Panc1 (cell line): ENCODE measurements at regions not wholly inside any gene's neighbourhood (a gene's known extent, or its start where the extent isn't known, plus 50 kb on each side); places are given as distances from the start of the nearest gene placed in this dataset.

Source experiments
- CTCF ChIP-seq: fragments of 450-650 bp; IDR thresholded peaks from 2 replicates; pipeline ENCODE4 v1.5.1; 2017; ENCODE audit warnings: mild to moderate bottlenecking
- POLR2AphosphoS5 ChIP-seq: IDR thresholded peaks from 2 replicates; pipeline ENCODE4 v1.6.1; 2012; ENCODE audit warnings: mild to moderate bottlenecking, low read depth, low read length, moderate library complexity
- SIN3A ChIP-seq: IDR thresholded peaks from 2 replicates; pipeline ENCODE4 v1.6.1; 2012; ENCODE audit warnings: low read depth, mild to moderate bottlenecking, low read length, moderate library complexity, borderline replicate concordance; ENCODE audit not compliant: insufficient read depth
- TCF7L2 ChIP-seq: IDR thresholded peaks from 2 replicates; pipeline ENCODE4 v1.6.1; 2011; ENCODE audit warnings: mild to moderate bottlenecking, low read depth, low read length, inconsistent platforms
- TF ChIP-seq, protein P1 (sequence below), 2 experiments: IDR thresholded peaks; 2 replicates each; pipeline ENCODE4 v1.6.1; 2011 to 2012; ENCODE audit warnings: low read depth in 2 of 2, control low read depth in 1 of 2, low read length in 1 of 2, mild to moderate bottlenecking in 1 of 2, moderate library complexity in 1 of 2; ENCODE audit not compliant: insufficient read depth in 1 of 2

DNA sequence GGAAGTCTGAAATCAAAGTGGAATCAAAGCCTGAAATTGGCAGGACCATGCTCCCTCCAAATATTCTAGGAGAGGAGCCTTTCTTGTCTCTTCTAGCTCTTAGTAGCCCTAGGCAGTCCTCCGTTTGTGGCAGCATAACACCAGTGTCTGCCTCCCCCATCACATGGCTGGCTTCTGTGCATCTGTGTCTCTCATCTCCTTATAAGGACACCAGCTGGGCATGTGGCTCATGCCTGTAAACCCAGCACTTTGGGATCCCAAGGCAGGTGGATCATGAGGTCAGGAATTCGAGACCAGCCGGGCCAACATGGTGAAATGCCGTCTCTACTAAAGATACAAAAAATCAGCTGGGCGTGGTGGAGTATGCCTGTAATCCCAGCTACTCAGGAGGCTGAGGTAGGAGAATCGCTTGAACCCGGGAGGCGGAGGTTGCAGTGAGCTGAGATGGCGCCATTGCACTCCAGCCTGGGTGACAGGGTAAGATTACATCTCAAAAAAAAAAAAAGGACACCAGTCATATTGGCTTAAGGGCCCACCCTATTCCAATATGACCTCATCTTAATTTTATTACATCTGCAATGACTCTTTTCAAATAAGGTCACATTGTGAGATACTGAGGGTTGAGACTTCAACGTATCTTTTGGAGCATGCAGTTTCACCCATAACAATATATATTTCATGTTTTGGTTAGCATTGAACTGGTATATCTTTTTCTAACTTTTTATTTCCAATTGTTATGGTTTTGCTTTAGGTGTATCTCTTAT is 148.0 kb upstream of the TPM1 start:
- TF ChIP-seq CTCF (no peak), POLR2AphosphoS5 (no peak), SIN3A (no peak), TCF7L2 (no peak)
- TF ChIP-seq, protein P1, sequence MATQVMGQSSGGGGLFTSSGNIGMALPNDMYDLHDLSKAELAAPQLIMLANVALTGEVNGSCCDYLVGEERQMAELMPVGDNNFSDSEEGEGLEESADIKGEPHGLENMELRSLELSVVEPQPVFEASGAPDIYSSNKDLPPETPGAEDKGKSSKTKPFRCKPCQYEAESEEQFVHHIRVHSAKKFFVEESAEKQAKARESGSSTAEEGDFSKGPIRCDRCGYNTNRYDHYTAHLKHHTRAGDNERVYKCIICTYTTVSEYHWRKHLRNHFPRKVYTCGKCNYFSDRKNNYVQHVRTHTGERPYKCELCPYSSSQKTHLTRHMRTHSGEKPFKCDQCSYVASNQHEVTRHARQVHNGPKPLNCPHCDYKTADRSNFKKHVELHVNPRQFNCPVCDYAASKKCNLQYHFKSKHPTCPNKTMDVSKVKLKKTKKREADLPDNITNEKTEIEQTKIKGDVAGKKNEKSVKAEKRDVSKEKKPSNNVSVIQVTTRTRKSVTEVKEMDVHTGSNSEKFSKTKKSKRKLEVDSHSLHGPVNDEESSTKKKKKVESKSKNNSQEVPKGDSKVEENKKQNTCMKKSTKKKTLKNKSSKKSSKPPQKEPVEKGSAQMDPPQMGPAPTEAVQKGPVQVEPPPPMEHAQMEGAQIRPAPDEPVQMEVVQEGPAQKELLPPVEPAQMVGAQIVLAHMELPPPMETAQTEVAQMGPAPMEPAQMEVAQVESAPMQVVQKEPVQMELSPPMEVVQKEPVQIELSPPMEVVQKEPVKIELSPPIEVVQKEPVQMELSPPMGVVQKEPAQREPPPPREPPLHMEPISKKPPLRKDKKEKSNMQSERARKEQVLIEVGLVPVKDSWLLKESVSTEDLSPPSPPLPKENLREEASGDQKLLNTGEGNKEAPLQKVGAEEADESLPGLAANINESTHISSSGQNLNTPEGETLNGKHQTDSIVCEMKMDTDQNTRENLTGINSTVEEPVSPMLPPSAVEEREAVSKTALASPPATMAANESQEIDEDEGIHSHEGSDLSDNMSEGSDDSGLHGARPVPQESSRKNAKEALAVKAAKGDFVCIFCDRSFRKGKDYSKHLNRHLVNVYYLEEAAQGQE (IDR thresholded peaks at IDR 0.05; ENCODE audit: insufficient read depth in 1 of 2, low read depth in 2 of 2, low read length in 1 of 2), result no peak
